ENCODE measurements at regions not wholly inside any gene's neighbourhood (a gene's known extent, or its start where the extent isn't known, plus 50 kb on each side); places are given as distances from the start of the nearest gene placed in this dataset.
A peak's percentile ranks its signal among the peaks of the same experiment; 100 is the strongest.

- no peak for DNase-seq
Observed at GRCh38 chr2:43085505-43085904, 140.9 kb downstream of the ZFP36L2 start.

GRCh38 chr2:43084699-43085091, 141.7 kb downstream of the ZFP36L2 start:
- peak; percentile 49 for DNase-seq

GRCh38 chr2:43083710-43084698, 142.4 kb downstream of the ZFP36L2 start:
- peak; percentile 65 for DNase-seq

GRCh38 chr2:43082903-43083677, 143.3 kb downstream of the ZFP36L2 start:
- no peak for DNase-seq

- DNase-seq: peak; percentile 63
Observed at GRCh38 chr2:43082111-43082894, 144.1 kb downstream of the ZFP36L2 start.

- DNase-seq: no peak
Observed at GRCh38 chr2:43081131-43081765, 145.2 kb downstream of the ZFP36L2 start.

GRCh38 chr2:43080571-43081021, 145.8 kb downstream of the ZFP36L2 start:
- DNase-seq: no peak

- no peak for DNase-seq
Observed at GRCh38 chr2:43078781-43079755, 147.3 kb downstream of the ZFP36L2 start.

GRCh38 chr2:43078301-43078700, 148.1 kb downstream of the ZFP36L2 start:
- no peak for DNase-seq

GRCh38 chr2:43077876-43078275, 148.5 kb downstream of the ZFP36L2 start:
- DNase-seq: no peak

- DNase-seq: no peak
Observed at GRCh38 chr2:43076676-43077075, 149.7 kb downstream of the ZFP36L2 start.

GRCh38 chr2:43075811-43076585, 150.4 kb downstream of the ZFP36L2 start:
- no peak for DNase-seq

GRCh38 chr2:43075054-43075593, 151.3 kb downstream of the ZFP36L2 start:
- DNase-seq: no peak

GRCh38 chr2:43074592-43075053, 151.8 kb downstream of the ZFP36L2 start:
- no peak for DNase-seq

- no peak for DNase-seq
Observed at GRCh38 chr2:43074052-43074451, 152.4 kb downstream of the ZFP36L2 start.

- no peak for DNase-seq
Observed at GRCh38 chr2:43073401-43073825, 153.0 kb downstream of the ZFP36L2 start.

- DNase-seq: peak; percentile 66
Observed at GRCh38 chr2:43071599-43072550, 154.5 kb downstream of the ZFP36L2 start.

All from right kidney (tissue), 1 donor.